ENCODE measurements at regions not wholly inside any gene's neighbourhood (a gene's known extent, or its start where the extent isn't known, plus 50 kb on each side); places are given as distances from the start of the nearest gene placed in this dataset.
"Not testable (repeated sequence)": the region's sequence is repeated elsewhere in the genome, so short reads cannot be mapped to it uniquely, and the experiment has no call there.

GRCh38 chr7:106569500-106569929 is 91.4 kb downstream of the CCDC71L start:
- no peak for DNase-seq (ENCODE audit: extremely low spot score)
- ChIA-PET CTCF (no interaction called here), POLR2A (no interaction called here)
- no peak for TF ChIP-seq CTCF (IDR thresholded peaks at IDR 0.05; ENCODE audit: control extremely low read depth, extremely low read depth, low read depth, missing control alignments)

DNA sequence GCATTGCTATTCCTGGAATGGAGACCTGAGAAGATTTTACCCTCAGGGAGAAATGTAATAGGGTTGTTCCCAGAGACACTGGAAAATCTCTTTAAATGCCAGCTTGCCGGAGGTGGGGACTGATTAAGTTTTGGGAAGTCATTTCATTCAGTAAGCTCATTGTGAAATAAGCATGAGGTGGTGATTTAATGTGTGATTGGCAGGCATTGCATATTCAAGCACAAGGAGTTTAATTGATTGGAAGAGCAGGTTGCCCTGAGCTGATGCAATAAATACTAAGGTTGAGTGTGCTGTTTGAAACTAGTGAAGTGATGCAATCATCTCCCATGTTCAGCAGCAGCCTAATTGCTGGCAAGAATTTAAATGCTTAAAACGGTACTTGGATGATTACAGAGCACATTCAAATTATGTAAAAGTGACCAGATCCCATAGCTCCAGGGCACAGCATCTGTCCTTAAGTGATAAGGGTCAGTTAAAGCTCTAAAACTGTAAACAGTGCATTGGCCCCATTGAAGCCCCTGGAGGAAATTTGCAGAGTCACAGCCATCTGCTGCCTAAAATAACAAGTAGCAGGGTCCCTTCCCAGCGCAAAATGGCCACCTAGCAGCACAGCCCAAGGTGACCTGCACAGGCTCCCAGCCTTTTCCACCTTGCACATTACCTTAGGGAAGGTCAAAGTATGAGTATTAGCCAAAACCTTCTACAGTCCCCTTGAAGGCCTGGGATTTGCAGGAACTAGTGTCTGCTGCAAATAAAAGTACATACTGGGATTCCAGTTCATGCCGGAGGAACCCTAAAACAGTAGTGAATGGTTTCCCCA is 92.1 kb downstream of the CCDC71L start:
- POLR2A ChIA-PET, result no interaction called here

DNA sequence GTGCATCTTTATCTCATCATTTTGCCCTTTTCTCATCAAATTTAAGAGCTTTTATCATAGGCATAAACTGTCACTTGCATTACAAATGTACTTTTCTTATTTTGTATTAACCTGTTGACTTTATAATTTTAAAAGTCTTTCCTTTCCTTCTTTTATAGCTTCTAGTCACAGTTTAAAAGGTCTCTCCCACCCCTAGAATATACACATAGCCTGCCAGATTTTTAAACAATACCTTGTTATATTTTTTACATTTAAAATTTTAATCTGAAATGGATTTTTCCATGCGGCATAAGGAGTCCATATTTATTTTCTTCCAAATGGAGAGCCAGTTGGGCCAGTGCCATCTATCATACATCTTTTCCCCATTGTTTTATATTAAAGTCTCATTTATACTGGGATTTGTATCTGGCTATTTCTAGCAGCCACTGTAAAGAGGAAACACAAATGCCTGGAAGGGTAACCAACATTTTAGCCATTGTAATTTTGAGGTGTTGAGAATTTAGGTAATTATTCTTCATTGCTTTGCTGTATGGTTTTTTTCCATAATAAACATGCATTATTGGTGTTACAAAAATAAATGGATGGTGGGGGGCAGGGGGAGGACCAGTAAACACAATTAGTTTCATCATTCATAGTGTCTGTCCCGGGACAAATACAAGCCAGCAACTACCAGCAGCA is 92.8 kb downstream of the CCDC71L start:
- no peak for DNase-seq (ENCODE audit: extremely low spot score)
- ChIA-PET CTCF (interaction anchor here (0.9 kb wide), 1 partner anchor 168 kb away, joined by 3 read pairs; no protein-coding TSS in a partner anchor), POLR2A (no interaction called here)
- no peak for TF ChIP-seq CTCF (IDR thresholded peaks at IDR 0.05; ENCODE audit: control extremely low read depth, extremely low read depth, low read depth, missing control alignments)

More for the DNA sequence above, 92.1 kb downstream of the CCDC71L start:
- DNase-seq (ENCODE audit: extremely low spot score), result no peak
- CTCF ChIA-PET, result interaction anchor here (0.9 kb wide), 1 partner anchor 168 kb away, joined by 3 read pairs; no protein-coding TSS in a partner anchor
- TF ChIP-seq CTCF (IDR thresholded peaks at IDR 0.05; ENCODE audit: control extremely low read depth, extremely low read depth, low read depth, missing control alignments), result no peak

DNA sequence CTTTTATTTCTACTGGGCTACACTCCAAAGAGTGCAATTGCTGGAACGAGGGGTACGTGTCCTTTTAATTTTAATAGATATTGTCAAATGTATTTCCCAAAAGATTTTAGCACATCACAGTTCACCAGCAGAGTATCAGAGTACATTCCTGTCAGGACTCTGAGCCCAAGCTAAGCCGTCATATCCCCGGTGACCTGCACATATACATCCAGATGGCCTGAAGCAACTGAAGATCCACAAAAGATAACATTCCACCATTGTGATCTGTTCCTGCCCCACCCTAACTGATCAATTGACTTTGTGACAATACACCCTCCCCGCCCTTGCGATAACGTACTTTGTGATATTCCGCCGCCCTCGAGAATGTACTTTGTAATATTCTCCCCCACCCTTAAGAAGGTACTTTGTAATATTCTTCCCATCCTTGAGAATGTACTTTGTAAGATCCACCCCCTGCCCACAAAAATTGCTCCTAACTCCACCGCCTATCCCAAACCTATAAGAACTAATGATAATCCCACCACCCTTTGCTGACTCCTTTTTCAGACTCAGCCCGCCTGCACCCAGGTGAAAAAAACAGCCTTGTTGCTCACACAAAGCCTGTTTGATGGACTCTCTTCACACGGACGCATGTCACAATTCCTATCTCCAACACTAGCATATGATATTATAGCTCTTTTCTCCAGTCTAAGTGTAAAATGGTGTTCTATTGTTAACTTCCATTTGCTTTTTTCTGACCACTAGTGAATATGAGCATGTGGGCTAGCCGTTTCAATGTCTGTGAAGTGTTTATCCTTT is 93.6 kb downstream of the CCDC71L start:
- POLR2A ChIA-PET; DNase-seq (ENCODE audit: extremely low spot score): not testable (repeated sequence)
- CTCF ChIA-PET, result interaction anchor here (0.9 kb wide), 1 partner anchor 169 kb away, joined by 3 read pairs; no protein-coding TSS in a partner anchor

GRCh38 chr7:106566672-106567071 is 94.3 kb downstream of the CCDC71L start:
- ChIA-PET POLR2A (no interaction called here), CTCF (no interaction called here)
- no peak for TF ChIP-seq CTCF (IDR thresholded peaks at IDR 0.05; ENCODE audit: control extremely low read depth, extremely low read depth, low read depth, missing control alignments)
- no peak for DNase-seq (ENCODE audit: extremely low spot score)

DNA sequence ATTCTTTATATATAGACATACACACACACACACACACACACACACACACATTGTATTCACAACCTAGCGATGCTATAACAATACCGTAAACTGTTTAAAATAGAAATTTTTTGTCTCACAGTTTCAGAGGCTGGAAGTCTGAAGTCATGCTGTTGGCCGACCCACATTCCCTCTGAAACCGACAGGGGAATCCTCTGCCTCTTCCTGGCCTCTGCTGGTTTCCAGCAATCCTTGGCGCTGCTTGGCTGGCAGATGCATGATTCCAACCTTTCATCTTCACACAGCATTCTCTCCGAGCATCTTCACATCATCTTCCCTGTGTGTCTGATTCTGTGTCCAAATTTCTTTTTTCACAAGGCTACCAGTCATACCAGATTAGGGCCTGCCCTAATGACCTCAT is 94.8 kb downstream of the CCDC71L start:
- no peak for TF ChIP-seq CTCF (IDR thresholded peaks at IDR 0.05; ENCODE audit: control extremely low read depth, extremely low read depth, low read depth, missing control alignments)
- ChIA-PET POLR2A (no interaction called here), CTCF (interaction anchor here (1.0 kb wide), 1 partner anchor 24 kb away, joined by 3 read pairs; no protein-coding TSS in a partner anchor)
- no peak for DNase-seq (ENCODE audit: extremely low spot score)
